Neuron (in vitro differentiated cells): ENCODE measurements at regions not wholly inside any gene's neighbourhood (a gene's known extent, or its start where the extent isn't known, plus 50 kb on each side); places are given as distances from the start of the nearest gene placed in this dataset.

ENCODE experiments used
- H2AFZ ChIP-seq: one replicate; pipeline ENCODE4 v1.6.1; 2013; ENCODE audit warnings: low read depth, mild to moderate bottlenecking, inconsistent platforms, low read length, moderate library complexity
- H3K27me3 ChIP-seq: one replicate; pipeline ENCODE4 v1.6.1; 2013; ENCODE audit warnings: low read length; ENCODE audit not compliant: insufficient read depth
- H3K36me3 ChIP-seq: one replicate; pipeline ENCODE4 v1.6.1; 2013; ENCODE audit warnings: low read length; ENCODE audit not compliant: insufficient read depth
- H3K4me1 ChIP-seq: one replicate; pipeline ENCODE4 v1.6.1; 2013; ENCODE audit warnings: low read length; ENCODE audit not compliant: insufficient read depth
- H3K4me3 ChIP-seq: 2 replicates; pipeline ENCODE4 v1.5.1; 2013; ENCODE audit warnings: mild to moderate bottlenecking, low read length, moderate library complexity
- H3K9me3 ChIP-seq: one replicate; pipeline ENCODE4 v1.6.1; 2013; ENCODE audit warnings: low read length

- Histone ChIP-seq H3K27me3 (no peaks in the 10 kb centered on the region), H3K36me3 (no peaks in the 10 kb centered on the region), H3K9me3 (no peaks in the 10 kb centered on the region), H2AFZ (no peak overlapping the region), H3K4me3 (no peak overlapping the region), H3K4me1 (no peaks in the 10 kb centered on the region)
Measured at GRCh38 chr2:53473775-53474311, 293.8 kb upstream of the CHAC2 start.

- H3K4me1 ChIP-seq, result no peaks in the 10 kb centered on the region
- no peaks in the 10 kb centered on the region for H3K9me3 ChIP-seq
- no peak overlapping the region for H2AFZ ChIP-seq
Measured at GRCh38 chr2:53473236-53473635, 294.4 kb upstream of the CHAC2 start.

GRCh38 chr2:53467467-53468180, 300.0 kb upstream of the CHAC2 start:
- H3K4me1 ChIP-seq, result peaks cover 10% of the 10 kb centered on the region
- H3K36me3 ChIP-seq, result no peaks in the 10 kb centered on the region
- H3K4me3 ChIP-seq, result no peak overlapping the region
- H3K9me3 ChIP-seq, result no peaks in the 10 kb centered on the region
- H2AFZ ChIP-seq, result no peak overlapping the region
- H3K27me3 ChIP-seq, result no peaks in the 10 kb centered on the region

More at GRCh38 chr2:53473236-53473635, 294.4 kb upstream of the CHAC2 start:
- H3K27me3 ChIP-seq, result no peaks in the 10 kb centered on the region
- H3K36me3 ChIP-seq, result no peaks in the 10 kb centered on the region
- H3K4me3 ChIP-seq, result no peak overlapping the region

- H2AFZ ChIP-seq, result no peak overlapping the region
- no peaks in the 10 kb centered on the region for H3K36me3 ChIP-seq
- no peaks in the 10 kb centered on the region for H3K27me3 ChIP-seq
- H3K9me3 ChIP-seq, result no peaks in the 10 kb centered on the region
- peaks cover 10% of the 10 kb centered on the region for H3K4me1 ChIP-seq
- no peak overlapping the region for H3K4me3 ChIP-seq
Measured at GRCh38 chr2:53463806-53464726, 303.5 kb upstream of the CHAC2 start.

- Histone ChIP-seq H2AFZ (no peak overlapping the region), H3K4me3 (no peak overlapping the region), H3K4me1 (peaks cover 10% of the 10 kb centered on the region), H3K27me3 (no peaks in the 10 kb centered on the region), H3K36me3 (no peaks in the 10 kb centered on the region), H3K9me3 (no peaks in the 10 kb centered on the region)
Measured at GRCh38 chr2:53460937-53461336, 306.7 kb upstream of the CHAC2 start.

GRCh38 chr2:53460347-53460746, 307.3 kb upstream of the CHAC2 start:
- no peaks in the 10 kb centered on the region for H3K36me3 ChIP-seq
- H2AFZ ChIP-seq, result no peak overlapping the region
- H3K9me3 ChIP-seq, result no peaks in the 10 kb centered on the region
- peaks cover 10% of the 10 kb centered on the region for H3K4me1 ChIP-seq
- no peaks in the 10 kb centered on the region for H3K27me3 ChIP-seq
- H3K4me3 ChIP-seq, result no peak overlapping the region

GRCh38 chr2:53455094-53455493, 312.5 kb upstream of the CHAC2 start:
- Histone ChIP-seq H3K4me1 (no peaks in the 10 kb centered on the region), H3K36me3 (no peaks in the 10 kb centered on the region), H3K27me3 (no peaks in the 10 kb centered on the region), H2AFZ (no peak overlapping the region), H3K4me3 (no peak overlapping the region), H3K9me3 (no peaks in the 10 kb centered on the region)

GRCh38 chr2:53452957-53453748, 314.5 kb upstream of the CHAC2 start:
- no peaks in the 10 kb centered on the region for H3K9me3 ChIP-seq
- H3K4me1 ChIP-seq, result no peaks in the 10 kb centered on the region
- H3K27me3 ChIP-seq, result no peaks in the 10 kb centered on the region
- no peak overlapping the region for H3K4me3 ChIP-seq
- H3K36me3 ChIP-seq, result no peaks in the 10 kb centered on the region
- no peak overlapping the region for H2AFZ ChIP-seq

- H3K4me3 ChIP-seq, result no peak overlapping the region
- no peaks in the 10 kb centered on the region for H3K36me3 ChIP-seq
- no peaks in the 10 kb centered on the region for H3K9me3 ChIP-seq
- H3K27me3 ChIP-seq, result no peaks in the 10 kb centered on the region
- H3K4me1 ChIP-seq, result no peaks in the 10 kb centered on the region
- H2AFZ ChIP-seq, result no peak overlapping the region
Measured at GRCh38 chr2:53452400-53452799, 315.2 kb upstream of the CHAC2 start.

- Histone ChIP-seq H3K4me1 (no peaks in the 10 kb centered on the region), H2AFZ (no peak overlapping the region), H3K4me3 (no peak overlapping the region), H3K27me3 (no peaks in the 10 kb centered on the region), H3K9me3 (no peaks in the 10 kb centered on the region), H3K36me3 (no peaks in the 10 kb centered on the region)
Measured at GRCh38 chr2:53450923-53451322, 316.7 kb upstream of the CHAC2 start.

- Histone ChIP-seq H2AFZ (no peak overlapping the region), H3K4me1 (no peaks in the 10 kb centered on the region), H3K4me3 (no peak overlapping the region), H3K9me3 (no peaks in the 10 kb centered on the region), H3K36me3 (no peaks in the 10 kb centered on the region), H3K27me3 (no peaks in the 10 kb centered on the region)
Measured at GRCh38 chr2:53448591-53448990, 319.0 kb upstream of the CHAC2 start.

GRCh38 chr2:53448086-53448485, 319.5 kb upstream of the CHAC2 start:
- Histone ChIP-seq H3K9me3 (no peaks in the 10 kb centered on the region), H3K27me3 (no peaks in the 10 kb centered on the region), H2AFZ (no peak overlapping the region), H3K4me3 (no peak overlapping the region), H3K4me1 (no peaks in the 10 kb centered on the region), H3K36me3 (no peaks in the 10 kb centered on the region)
